Posterior vena cava (tissue), 2 donors: ENCODE measurements at regions not wholly inside any gene's neighbourhood (a gene's known extent, or its start where the extent isn't known, plus 50 kb on each side); places are given as distances from the start of the nearest gene placed in this dataset.

Experiments
- DNase-seq: peaks from one replicate; pipeline ENCODE4 v3.0.0-alpha.2; 2020; ENCODE audit warnings: low spot score
- intact Hi-C, 2 donors: fragments of 100-400 bp; cut with DNase I; formaldehyde crosslinking; loops; one replicate each; pipeline versions ENCODE4 v1.14.1 to v1.14.2; 2022 to 2023
- donor health status: DM: yes; HTN: yes; CAD: no.
- donor health status: DM: yes; HTN: yes; CAD: no.

DNA sequence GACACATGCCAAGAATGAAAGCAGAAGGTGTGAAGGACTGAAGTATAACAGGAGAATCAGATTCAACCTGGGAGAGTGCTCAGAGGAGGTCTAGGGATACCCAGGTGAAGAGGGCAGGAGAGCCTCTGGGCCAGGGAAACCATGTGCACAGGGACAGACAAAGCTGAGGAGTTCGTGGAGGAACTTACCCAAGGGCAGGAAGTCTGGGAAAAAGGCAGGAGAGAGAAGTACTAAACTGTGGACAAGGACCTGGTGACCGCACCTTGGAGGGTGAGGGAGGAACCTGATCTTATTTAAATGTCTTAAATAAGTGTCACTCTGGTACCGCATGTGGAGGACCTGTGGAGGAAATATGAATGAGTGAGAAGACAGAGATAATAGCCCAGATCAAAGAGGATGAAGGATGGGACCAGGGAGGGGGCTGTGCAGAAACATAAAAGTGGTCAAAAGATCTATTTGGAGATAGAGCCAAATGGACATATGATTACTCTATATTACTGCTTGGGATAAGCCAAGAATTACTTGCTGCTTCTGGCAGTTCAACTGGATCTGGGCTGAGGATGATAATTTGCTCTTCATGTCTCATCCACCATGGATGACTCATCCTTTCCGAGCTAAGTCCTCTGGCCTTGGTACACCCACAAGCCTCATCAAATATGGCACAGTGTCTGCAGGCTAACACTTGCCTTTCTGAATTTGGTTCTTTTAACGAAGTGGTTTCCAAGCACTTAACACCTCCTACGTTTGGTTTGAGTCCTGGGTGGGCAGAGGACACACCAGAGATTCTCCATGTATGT lies 116.9 kb upstream of the NMNAT3 start:
- intact Hi-C loops, result no loop called here

GRCh38 chr3:139793408-139793807 lies 115.6 kb upstream of the NMNAT3 start:
- no peak for DNase-seq
- intact Hi-C loops, result no loop called here

More for the DNA sequence above, 116.9 kb upstream of the NMNAT3 start:
- no peak for DNase-seq

- DNase-seq, result no peak
- intact Hi-C loops, result no loop called here
Observed at GRCh38 chr3:139780593-139780992, 102.8 kb upstream of the NMNAT3 start.

- DNase-seq, result no peak
- intact Hi-C loops, result no loop called here
Observed at GRCh38 chr3:139778682-139779233, 101.0 kb upstream of the NMNAT3 start.

DNA sequence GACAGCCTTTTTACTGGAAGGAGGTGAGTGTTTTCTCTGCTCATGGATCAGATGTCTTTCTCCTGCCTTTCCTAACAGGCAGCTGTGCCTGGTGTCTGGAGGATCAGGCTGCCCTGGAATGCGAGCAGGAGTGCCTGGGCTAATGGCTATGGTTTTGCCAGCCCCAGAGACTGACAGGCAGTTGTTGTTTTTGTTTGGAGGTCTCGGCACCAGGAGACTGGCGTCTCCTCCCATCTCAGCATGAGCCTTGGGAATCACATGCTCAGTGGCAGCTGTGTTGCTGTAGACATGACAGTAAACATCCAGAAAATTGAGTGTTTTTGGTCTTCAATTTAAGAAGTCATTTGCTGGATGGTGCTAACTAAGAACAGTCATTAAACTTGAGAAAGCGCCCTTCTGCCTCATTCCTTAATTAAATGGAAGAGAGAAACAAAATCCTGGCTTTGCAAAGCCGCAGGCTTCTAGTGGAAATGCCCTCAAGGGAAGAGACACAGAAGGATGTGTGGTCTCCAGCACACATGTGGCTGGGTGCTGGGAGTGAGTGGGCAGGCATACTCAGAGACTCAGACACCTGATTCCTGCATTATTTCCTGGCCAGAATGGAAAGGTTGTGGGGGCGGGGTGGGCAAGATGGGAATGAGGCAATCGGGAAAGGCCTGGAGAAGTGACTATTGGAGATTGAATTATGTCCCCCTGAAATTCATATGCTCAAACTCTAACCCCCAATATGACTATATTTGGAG lies 97.0 kb upstream of the NMNAT3 start:
- intact Hi-C loops, result no loop called here
- DNase-seq, result no peak

DNA sequence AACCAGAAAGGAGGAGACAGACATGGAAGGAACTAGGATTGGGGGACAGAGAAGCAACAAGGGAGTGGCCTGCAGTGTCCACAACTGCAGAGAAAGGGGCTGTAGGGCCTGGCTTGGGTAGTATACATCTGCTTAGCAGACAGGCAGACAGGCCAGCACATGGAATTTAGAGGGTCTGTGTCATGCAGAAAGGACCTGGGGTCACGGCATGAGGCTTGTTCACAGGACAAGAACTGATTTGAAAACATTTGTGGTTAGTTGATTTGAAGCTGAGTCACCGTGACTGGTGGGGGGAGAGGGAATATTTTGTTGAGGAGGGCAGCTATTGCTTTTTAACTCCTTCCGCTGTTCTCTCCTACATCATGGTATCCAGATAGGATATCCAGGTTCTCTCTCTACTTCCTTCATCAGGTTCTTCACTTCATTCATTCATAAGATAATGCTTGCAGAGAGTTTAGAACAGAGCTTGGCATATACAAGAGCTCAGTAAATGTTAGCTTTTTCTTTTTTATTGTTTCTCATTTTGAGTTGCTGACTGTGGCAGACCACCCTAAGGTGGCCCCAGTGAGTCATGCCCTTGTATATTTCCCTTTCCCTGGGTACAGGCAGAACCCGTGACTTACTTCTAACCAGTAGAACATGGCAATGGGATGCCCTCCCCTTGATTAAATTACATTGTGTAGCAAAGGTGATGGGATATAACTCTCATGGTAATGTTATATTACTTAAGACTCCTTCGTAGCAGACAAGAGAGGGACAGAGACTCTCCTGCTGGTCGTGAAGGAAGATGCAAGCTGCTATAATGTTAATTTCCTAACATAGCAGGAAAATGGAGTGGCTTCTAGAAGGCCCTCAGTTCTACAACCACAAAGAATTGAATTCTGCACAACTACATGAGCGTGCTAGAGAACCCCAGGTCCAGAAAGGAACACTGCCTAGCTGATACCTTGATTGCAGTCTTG lies 95.0 kb upstream of the NMNAT3 start:
- no peak for DNase-seq
- intact Hi-C loops, result no loop called here

- DNase-seq, result no peak
- intact Hi-C loops, result no loop called here
Observed at GRCh38 chr3:139771331-139771730, 93.6 kb upstream of the NMNAT3 start.

DNA sequence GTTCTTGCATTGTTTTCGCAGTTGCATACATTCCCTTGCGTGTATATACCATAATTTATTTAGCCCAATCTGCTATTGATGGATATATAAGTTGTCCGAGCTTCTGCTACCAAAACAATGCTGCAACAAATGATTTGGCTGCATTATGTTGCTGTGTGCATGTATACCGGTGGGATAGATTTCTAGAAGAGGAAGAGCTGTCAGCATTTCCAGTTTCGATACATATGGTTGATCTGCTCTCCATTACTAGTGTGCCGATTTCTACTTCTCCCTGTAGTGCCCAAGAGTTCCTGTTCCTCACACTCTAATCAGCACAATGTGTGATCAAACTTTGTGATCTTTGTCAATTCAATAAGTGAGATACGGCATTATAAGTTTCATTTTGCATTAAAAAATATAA lies 92.8 kb upstream of the NMNAT3 start:
- DNase-seq, result no peak
- intact Hi-C loops, result no loop called here

- intact Hi-C loops, result no loop called here
Observed at GRCh38 chr3:139769796-139770195, 92.0 kb upstream of the NMNAT3 start.

DNA sequence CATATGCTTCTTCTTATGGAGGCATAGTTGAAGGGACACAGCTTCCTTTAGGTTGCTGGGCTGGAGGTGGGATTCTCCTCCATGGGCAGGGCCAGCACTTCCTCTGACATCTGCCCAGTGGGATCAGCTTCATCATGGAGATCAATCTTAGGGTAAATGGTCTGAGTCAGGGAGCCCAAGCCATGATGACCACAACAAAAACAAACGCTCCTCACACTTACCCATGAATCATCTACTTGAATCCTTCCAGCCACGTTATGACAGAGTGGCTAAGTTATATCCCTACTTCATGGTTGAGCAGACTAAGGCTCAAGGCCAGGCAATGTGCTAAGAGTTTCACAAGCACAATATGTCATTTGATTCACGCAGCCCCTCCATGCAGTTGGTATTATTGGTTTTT lies 87.2 kb upstream of the NMNAT3 start:
- no peak for DNase-seq
- intact Hi-C loops, result no loop called here

More at GRCh38 chr3:139769796-139770195, 92.0 kb upstream of the NMNAT3 start:
- no peak for DNase-seq

DNA sequence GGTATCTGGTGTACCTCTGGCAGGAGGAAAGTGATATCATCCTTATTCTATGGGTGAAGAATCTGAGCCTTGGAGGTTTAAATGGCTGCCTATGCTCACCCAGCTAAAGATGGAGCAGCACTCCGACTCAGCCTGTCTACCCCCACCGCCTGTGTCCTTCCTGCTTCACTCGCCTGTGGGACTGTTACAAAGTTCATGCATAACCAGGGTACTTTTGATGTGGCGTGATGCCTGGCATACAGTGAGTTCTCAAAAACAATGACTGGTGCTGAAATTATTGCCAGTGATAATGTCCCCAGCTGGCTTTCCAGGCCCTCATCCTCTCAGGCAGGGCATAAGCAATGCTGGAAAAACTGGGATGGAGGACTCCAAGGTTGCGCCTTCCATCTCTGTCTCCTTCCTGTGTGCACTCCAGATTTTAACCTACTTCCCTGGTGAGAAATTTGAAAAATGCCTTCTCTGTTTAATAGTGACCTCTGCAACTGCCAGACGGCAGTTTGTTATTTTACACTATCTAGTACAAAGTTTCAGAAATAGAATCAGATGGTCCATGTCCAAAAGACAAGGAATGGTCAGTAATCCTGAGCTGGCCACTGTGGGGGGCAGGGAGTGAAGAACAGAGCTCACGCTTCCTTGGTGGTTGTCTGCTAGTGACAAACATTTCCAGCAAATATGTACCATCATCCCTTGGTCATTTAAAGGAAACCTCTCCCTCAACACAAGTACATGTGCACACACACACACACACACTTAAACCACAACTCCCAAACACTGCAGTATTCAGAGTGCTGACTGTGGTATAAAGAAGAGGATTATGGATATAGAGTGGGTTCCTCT lies 86.5 kb upstream of the NMNAT3 start:
- no peak for DNase-seq

GRCh38 chr3:139762302-139762701 lies 84.5 kb upstream of the NMNAT3 start:
- intact Hi-C loops, result no loop called here
- DNase-seq, result no peak

More for the DNA sequence above, 86.5 kb upstream of the NMNAT3 start:
- intact Hi-C loops, result no loop called here

DNA sequence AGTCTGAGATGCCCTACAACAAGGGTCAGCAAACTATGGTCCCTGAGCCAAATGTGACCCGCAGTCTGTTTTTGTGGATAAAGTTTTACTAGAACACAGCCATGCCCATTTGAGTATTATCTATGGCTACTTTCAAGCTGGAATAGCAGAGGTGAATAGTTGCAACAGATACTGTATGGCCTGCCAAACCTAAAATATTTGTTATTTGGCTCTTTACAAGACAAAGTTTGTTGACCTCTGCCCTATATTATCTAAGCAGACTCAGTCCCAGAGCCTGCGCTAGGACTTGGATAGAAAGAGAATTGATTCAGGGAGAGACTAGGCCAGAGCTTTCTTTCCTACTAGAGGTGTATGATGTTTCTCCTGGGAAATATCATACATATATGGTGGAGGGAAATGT lies 81.7 kb upstream of the NMNAT3 start:
- intact Hi-C loops, result loop anchor here in 1 of 2 donors (10.0 kb wide), 1 partner anchor 435 kb away; no protein-coding TSS in a partner anchor
- DNase-seq, result no peak

DNA sequence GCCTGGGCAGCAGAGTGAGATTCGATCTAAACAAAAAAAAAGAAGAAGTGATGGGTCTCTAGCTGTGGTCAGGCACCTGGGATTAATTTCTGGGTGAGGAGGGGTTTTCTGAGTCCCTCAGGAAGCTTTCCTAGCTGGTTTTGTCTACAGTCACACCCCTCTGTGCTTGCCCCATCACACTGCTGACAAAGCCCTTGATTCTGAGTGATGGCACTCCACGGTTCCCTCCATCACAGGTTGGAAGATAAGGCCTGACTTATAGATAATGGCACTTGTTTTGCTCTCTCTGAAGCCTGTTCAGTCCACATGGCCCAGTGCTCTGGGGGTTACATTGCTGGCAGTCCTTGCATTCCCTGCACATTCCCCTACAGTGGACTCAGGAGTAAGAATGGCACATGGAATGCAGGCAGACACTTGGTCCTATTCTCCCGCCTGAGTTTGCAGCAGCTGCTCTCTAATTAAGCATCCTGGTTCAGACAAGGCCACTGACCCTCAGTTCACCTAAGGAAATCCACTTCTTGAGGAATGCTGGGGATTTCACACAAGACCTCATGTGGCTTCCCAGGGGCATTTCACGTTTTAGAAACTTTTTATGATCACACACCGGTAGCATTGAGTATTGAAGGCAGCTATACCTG lies 81.0 kb upstream of the NMNAT3 start:
- intact Hi-C loops, result loop anchor here in 1 of 2 donors (10.0 kb wide), 1 partner anchor 436 kb away; no protein-coding TSS in a partner anchor
- DNase-seq, result no peak

DNA sequence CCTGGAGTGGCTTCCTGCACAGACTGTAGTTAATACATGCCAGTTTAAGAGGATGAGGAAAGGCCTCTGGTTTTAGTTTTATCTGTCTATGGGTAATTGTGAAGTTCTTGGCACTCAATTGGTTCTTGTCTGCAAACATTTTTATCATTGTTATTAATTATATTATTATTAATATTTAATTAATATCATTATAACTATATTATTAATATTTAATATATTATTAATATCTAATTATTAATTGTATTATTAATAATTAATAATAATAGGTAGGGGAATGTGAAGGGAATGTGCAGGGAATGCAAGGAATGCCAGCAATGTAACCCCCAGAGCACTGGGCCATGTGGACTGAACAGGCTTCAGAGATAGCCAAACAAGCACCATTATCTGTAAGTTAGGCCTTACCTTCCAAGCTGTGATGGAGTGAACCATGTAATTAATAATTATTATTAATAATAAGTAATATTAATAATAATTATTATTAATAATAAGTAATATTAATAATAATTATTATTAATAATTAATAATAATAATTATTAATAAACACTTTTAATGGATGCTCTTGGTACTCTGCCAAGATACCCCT lies 79.8 kb upstream of the NMNAT3 start:
- no peak for DNase-seq
- intact Hi-C loops, result loop anchor here in 1 of 2 donors (10.0 kb wide), 1 partner anchor 437 kb away; no protein-coding TSS in a partner anchor

DNA sequence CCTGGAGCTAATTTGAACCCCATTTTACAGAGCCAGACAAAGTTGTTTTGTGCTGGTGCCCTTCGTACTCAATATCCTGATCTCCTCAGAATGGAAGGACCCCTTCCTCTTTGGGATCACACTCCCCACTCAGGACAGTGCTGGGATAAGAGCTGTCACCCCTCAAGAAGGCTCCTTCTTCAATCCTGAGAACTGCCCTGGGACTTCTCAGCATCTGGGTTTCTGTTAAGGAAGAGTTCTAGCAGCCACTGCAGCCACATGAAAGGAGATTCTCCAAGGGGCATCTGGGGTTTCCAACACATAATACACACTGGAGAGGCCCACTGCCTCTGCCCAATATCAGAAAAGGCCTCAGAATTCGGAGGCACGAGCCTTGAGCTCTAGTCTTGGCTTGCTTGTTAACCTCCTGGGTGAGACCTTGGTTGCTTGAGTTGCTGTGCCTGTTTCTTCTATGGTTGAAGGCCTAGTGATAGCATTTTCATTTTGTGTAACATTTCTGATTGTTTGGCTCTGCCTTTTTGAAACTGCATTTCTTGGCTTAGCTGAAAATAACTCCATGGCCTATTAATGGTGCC lies 78.8 kb upstream of the NMNAT3 start:
- intact Hi-C loops, result loop anchor here in 1 of 2 donors (10.0 kb wide), 1 partner anchor 438 kb away; no protein-coding TSS in a partner anchor
- DNase-seq, result no peak

DNA sequence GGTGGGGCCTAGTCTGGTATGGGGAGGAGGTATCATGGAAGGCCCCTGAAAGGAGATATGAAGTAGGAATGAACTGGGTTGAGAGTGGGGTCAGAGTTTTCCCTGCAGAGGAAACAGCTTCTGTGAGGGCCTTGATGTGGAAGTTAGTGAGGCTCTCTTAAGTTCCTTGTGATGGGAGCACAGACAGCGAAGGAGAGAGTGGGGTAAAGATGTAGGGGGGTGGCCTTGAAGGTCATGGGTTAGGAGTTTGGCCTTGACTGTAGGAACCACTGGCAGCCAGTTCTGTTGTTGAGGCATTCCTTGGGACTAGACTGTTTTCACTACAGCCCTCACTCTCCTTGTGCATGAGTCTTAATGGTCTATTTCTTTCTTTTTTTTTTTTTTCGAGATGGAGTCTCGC lies 77.8 kb upstream of the NMNAT3 start:
- intact Hi-C loops, result loop anchor here in 1 of 2 donors (10.0 kb wide), 1 partner anchor 439 kb away; no protein-coding TSS in a partner anchor

More for the DNA sequence above, 77.8 kb upstream of the NMNAT3 start:
- no peak for DNase-seq
